Testis (tissue), 2 donors: ENCODE measurements at regions not wholly inside any gene's neighbourhood (a gene's known extent, or its start where the extent isn't known, plus 50 kb on each side); places are given as distances from the start of the nearest gene placed in this dataset.

Experiments used
- CTCF ChIP-seq, 3 experiments: fragments of 450-650 bp in 2 of 3; fragments of 200-600 bp in 1 of 3; sonication (generic) in 1 of 3; IDR thresholded peaks; one replicate each; pipeline ENCODE4 v1.5.1; 2016 to 2019; ENCODE audit warnings: antibody characterized with exemption in 3 of 3, mild to moderate bottlenecking in 2 of 3, moderate library complexity in 1 of 3
- POLR2A ChIP-seq: fragments of 450-650 bp; IDR thresholded peaks from one replicate; pipeline ENCODE4 v1.6.1; 2017; ENCODE audit warnings: antibody characterized with exemption, mild to moderate bottlenecking, moderate library complexity

DNA sequence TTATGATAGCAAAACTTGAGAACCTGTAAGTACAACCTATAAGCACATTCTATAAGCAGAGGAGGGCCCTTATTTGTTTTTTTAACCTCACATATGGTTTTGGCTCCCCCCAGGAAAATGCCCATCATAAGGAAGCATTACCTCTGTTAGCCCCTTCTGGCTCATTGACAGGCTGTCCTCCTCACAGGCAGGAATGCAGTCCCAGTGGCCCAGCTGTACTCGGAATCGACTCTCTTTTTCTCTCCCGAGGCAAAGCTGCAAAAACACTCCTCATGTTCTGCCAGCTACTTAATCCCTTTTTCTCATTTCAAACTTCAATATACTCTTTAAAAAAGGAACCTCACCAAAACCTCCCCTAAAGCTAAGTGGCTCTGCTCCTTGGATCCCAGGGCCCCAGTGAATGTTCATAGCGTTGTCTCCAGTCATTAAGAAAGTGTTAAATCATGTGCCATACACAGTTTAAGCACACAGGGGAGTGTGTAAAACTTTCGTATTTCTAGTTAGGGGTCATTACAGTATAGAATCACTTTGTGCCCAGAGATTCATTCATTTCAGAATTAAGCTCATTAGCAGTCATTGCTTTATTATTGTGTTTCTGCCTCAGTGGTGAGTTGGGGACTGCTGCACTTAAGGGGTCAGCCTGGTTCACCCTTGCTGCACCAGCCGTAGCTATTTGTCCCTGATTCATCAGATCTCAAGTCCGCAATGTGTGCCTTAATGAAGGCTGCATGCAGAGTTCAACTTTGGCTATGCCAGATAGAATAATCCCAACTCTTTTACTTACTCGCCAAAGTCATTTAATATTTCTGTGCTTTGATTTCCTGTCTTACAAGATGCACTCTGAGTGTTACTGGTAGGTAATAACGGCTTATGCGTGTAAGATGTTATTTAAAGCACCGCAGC lies 57.6 kb downstream of the JRKL start:
- TF ChIP-seq CTCF (IDR thresholded peaks at IDR 0.05) (no peak), POLR2A (no peak)
